22Rv1 (cell line): ENCODE measurements at regions not wholly inside any gene's neighbourhood (a gene's known extent, or its start where the extent isn't known, plus 50 kb on each side); places are given as distances from the start of the nearest gene placed in this dataset.

Experiments
- CTCF ChIP-seq: fragments of 450-650 bp; IDR thresholded peaks from 2 replicates; pipeline ENCODE4 v1.5.1; 2017; ENCODE audit warnings: mild to moderate bottlenecking
- ZFX ChIP-seq: fragments of 450-650 bp; IDR thresholded peaks from 2 replicates; pipeline ENCODE4 v1.6.1; 2017; ENCODE audit warnings: antibody characterized with exemption, borderline replicate concordance

DNA sequence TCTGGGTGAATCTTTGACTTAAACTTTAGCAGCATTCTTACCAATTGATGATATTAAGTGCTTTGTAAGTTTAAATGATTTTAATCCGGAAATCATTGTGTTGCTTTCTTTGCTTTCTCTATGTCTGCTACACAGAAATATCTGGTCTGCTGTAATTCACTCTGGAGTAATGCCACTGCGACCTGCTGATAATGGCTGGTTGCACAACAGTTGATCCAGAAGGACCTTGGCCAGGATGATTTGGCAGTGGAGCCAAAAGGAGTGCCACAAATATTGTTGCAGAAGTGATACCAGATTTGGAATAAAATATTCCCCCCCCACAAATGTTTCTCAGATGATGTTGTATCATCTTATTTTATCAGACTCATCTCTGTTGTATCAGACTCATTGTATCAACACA lies 2063.9 kb downstream of the MRPL39 start:
- TF ChIP-seq CTCF (no peak), ZFX (no peak)
